Renal cortex interstitium (tissue), 11 donors: ENCODE measurements at regions not wholly inside any gene's neighbourhood (a gene's known extent, or its start where the extent isn't known, plus 50 kb on each side); places are given as distances from the start of the nearest gene placed in this dataset.

Experiments used
- DNase-seq, 11 donors: peaks; one replicate each; pipeline ENCODE4 v3.0.0-alpha.2; 2013; ENCODE audit warnings: low read depth in 9 of 11, low spot score in 4 of 11; ENCODE audit errors: extremely low read depth in 1 of 11

- no peak for DNase-seq
These were observed 516.7 kb downstream of the TXNL1 start for GRCh38 chr18:56121669-56122068.

GRCh38 chr18:56120782-56121181 lies 517.6 kb downstream of the TXNL1 start:
- no peak for DNase-seq

GRCh38 chr18:56119681-56120080 lies 518.7 kb downstream of the TXNL1 start:
- no peak for DNase-seq

DNA sequence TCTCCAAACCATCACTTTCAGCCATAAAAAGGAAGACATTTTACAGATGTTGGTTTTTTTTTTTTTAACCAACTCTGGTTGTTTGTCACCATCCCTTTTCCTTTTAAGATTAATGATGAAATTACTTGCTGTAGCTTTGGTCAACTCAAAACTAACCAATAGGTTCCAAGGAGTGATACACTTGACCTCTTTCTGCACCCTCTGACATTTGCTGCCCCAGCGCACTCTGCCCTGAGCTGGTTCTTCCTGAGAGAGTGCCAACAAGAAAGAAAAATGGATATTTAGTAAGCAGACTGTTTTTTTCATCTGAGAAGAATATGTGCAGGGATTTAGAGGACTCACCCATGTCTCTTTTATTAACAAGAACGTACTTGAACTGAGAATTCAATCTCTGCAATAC lies 520.0 kb downstream of the TXNL1 start:
- no peak for DNase-seq

DNA sequence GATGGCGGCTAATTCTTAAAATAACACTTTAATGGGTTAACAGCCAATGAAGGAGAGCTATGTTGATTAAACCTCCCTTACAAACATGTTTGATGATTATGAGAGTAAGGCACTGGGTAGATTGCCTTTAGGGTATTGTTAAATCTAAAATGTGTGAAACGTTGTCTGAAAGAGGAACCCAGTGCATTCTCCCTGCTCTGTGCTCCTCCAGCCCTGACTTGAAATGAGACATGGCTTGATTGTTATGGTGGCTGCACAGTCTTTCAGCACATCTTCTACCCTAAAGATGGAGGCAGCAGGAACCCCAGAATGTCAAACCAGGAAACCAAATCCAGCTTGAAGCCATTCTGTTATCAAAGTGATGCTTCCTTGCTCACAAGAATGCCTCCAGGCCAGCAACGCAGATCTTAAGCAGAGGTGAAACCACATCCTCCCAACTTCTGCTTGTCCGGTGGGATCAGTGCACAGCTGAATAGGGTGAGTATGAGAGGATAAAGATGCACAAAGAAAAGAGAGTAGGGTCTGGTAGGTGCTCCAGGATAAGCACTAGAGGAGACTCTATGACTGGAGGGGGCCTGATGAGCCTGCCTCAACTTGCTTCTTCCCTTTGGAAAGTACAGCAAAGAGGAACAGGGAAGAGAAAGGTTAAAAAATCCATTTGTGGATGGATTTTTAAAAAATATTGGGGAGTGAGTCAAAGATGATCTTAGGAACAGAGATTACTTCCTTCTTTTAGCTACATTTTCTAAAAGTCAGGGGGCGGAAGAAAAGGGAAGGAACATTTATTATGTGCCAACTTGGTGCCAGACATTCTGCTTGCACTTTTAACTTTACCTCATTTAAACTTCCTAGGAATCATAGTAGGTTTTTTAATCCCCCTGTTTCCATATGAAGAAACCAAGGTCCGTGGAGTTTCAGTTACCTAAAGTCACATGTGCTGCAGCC lies 523.0 kb downstream of the TXNL1 start:
- no peak for DNase-seq

DNA sequence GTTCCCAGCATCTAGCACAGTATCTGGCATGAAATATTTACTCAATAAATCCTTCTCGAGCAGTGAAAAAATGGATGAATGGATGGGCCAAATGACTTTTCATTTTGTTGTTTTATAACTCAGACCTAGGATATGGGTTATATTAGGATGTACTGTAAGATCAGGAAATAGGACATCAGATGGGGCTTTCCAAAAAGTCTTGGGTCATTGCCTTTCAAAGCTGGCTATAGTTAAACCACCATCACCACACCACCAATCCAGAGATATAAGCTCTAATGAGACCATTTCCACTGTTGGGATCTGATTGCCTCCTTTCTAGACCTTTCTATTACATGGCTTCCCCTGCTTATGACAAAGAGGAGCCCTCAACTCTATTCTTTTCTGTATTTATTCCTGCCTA lies 525.0 kb upstream of the TCF4 start:
- no peak for DNase-seq

DNA sequence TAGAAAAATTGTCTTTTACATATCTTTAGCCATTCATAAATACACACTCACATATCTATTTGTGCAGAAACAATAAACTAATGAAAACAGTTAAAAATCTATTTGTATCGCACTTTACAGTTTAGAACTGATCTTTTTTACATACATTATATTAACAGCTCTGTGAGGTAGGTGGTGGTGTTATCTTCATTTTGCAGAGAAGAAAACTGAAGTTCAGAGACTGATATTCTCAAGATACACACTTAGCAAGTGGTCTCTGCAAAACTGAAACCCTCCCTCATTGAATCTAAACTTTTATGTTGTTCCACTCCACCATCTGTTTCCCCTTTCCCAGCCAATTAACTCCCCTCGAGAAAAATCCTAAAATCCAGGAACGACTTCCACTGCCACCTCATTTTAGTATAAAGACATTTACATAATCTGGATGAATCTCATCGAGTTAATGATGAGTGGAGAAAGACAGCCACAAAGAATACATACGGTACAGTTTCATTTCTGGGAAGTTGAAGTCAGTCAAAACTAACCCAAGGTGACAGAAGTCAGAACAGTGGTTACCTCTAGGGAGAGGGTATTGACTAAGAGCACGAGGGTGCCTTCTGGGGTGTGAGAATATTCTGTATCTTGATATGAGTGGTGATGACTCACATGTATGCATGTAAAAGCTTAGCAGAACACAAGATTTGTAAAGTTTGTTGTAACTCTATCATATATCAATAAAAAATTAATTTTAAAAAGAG lies 524.2 kb upstream of the TCF4 start:
- no peak for DNase-seq

GRCh38 chr18:56109757-56110156 lies 521.8 kb upstream of the TCF4 start:
- DNase-seq, result no peak

DNA sequence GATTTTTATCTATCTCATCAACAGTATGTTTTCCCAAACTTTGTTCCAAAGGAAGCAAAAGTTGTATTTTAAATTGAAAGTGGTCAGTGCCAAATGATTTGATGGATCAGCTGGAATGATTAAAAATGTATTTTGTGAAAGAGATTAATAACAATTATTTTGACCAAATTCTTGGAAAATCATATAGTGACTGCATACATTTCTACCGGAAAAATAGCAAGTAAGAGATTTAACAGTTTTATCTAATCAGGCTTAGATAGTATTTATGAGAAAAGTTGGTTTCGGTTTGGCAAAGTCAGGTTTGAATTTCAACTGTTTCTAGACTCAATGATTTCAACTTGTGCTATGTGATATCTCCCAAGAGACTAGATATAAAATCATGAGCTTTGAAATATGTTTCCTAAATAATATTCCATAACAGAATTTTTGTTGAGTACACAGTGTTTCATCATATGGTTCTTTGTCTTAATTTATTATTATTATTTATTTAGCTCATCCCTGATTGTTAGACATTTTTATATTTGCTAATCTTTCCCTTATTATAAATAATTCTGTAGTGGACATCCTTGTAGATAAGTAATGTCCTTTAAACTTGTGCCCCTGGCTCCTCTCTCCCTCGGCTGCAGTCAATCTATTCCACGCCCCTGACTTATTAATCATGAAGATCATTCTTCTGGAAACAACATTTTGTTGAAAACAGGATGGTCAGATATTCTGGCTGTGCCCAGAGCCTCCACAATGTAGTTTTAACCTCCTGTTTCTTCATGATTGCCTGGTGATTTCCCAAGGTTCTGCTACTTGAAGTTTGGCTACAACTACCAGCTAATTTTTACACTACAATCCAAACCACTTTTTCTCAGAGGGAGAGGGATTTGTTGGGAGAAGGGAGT lies 520.7 kb upstream of the TCF4 start:
- no peak for DNase-seq

DNA sequence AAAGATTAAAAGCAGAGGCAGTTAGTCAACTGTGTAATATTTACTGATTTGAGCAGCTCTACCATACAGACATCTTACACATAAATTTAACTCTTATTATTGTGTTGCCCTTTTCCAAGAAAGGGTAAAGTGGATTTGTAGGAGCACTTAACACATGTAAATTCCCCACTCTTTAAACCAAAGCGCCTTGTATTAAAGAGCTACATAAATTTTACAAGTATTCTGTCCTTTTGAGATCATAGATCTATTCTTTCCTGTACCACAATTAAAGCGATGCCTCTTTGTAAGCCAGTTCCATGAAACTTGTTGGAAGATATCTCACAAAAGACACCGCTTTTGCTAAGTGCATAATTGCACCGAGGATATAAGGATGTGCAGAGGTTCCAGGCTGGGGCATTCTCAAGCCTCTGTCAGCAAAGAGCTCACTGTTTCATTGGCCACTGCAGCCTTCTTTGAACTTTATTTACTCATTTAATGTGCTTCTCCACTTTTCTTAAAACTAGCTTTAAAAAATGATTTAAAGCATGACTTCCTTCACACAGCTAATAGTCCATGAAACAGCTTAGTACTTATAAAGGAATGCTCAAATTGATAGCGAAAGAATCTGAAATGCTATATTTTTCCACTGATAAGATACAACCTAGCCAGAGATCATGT lies 520.0 kb upstream of the TCF4 start:
- no peak for DNase-seq

DNA sequence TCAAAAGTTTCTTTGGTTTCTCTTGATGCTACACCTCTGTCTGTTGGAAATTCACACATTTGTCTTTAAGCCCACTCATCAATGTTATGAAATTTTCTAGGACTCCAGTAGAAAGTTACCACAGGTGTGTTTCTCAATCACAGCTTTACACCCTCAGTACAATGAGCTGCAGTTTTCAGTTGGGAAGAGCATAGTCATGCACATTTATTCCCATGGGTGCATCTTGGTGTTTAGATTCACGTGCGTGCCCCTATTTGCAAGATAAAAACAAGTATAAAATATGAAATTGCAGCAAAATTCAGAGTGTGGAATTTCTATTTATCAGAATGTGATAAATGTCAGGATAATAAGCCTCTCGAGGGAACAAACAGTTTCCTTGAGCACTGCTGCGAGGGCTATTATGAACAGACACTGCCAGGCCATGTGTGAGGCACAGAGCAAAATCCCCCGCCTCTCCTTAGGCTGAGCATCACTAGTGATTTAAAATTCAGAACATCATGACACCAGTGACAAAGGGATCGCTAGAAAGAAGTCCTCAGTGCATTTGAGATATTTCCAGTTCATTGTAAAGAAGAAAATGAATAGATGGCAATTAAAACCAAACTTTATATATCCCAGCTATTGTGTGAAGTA lies 512.2 kb upstream of the TCF4 start:
- no peak for DNase-seq

- DNase-seq, result no peak
These were observed 509.6 kb upstream of the TCF4 start for GRCh38 chr18:56097621-56098020.

DNA sequence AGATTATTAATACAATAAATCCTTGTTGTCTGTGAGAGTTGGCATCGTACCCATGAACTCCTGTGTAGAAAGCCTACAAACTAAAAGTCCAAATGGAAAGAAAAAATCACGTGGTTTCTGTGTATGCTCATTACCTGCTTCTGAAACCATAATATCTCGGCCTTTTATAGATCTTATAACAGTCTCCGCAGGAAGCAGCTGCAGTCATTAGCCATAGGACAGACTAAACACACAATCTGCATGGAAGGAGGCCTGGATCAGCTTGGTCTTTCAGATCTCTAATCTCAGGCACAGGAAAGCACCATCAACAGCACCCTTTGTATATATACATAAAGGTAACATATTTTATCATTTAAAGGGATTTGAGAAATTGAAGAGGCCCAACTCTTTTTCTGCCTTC lies 508.9 kb upstream of the TCF4 start:
- DNase-seq, result no peak

DNA sequence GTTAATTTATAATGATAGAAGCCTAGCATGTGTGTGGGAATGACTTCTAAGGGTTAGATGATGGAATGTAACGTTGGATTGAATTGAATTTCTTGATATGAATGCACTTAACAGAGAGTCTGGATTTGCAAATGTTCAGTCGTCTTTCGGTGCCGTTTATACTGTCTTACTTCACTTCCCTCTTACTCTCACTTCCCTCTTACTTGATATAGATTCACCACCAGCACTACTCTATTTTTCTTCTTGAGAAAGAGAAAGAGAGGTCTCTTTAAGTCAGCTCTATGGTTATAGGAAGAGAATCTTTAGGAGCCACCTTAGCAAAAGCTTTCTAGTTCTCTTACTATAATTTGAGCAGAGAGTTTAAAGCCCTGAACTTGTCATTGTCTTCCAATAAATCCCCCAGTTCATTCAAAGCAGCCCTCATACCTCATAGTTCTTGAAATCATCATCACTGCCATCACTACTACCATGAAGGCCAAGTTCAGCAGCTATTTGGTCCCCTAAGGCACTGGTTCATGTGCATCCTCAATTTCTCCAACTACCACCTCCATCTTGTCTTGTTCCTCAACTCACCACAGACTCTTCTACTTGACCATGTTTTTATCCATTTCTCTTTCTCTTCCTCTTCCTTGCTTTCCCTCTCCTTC lies 501.7 kb upstream of the TCF4 start:
- DNase-seq, result no peak

- DNase-seq, result no peak
These were observed 498.8 kb upstream of the TCF4 start for GRCh38 chr18:56086786-56087185.

GRCh38 chr18:56086176-56086575 lies 498.2 kb upstream of the TCF4 start:
- DNase-seq, result no peak

DNA sequence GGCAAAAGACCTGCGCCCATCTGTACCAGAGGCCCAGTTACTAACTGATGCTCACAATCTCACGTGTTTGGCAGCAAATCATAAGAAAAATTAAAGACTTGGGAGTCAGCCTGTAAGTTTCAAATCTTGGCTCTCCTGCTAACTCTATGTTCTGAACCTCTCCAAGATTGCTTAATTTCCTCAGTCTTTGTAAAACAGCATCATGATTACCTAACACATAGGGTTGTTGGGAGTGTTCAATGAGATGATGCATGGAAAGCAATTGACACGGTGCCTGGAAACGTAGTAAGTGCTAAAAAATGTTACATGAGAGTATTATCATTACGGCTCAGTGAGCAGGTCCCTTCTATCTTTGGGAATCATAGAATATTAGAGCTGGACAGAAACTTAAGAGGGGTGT lies 497.6 kb upstream of the TCF4 start:
- DNase-seq, result no peak
